LNCAP (cell line): ENCODE measurements at regions not wholly inside any gene's neighbourhood (a gene's known extent, or its start where the extent isn't known, plus 50 kb on each side); places are given as distances from the start of the nearest gene placed in this dataset.
A peak's percentile ranks its signal among the peaks of the same experiment; 100 is the strongest.

Experiments used
- TF ChIP-seq, protein P1 (sequence below): fragments of 450-650 bp; IDR thresholded peaks from 2 replicates; pipeline ENCODE4 v1.5.1; 2017; ENCODE audit warnings: mild to moderate bottlenecking

DNA sequence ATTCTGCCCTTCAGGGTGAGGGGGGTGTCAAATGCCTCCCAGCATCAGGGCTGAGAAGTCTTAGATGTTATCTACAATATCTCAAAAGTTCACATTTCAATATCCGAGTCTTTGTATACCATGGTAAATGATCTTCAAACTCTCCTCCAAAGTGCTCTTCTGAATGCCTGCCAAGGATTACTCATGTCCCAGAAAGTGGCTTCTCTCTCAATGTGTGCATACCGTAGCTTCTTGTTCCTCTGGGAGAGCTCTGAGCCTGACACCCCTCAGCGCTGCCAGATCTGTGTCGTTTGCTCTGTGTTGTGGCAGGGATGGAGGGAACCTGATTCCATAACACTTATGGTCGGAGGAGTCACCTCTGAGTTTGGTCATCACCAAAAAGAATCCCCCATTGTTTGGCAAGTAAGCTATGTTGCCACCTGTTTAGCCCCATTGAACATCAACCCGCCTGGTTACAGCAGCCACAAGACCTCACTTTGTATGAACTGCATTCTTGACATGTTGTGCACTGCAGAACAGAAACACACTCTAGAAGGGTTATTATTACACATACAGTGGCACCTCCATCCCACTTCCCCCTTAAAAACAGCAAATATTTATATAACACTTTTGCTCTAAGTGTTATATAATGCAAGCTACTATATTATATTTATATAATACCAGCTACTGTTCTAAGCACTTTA, 163.1 kb upstream of the MIR17HG start:
- TF ChIP-seq, protein P1, sequence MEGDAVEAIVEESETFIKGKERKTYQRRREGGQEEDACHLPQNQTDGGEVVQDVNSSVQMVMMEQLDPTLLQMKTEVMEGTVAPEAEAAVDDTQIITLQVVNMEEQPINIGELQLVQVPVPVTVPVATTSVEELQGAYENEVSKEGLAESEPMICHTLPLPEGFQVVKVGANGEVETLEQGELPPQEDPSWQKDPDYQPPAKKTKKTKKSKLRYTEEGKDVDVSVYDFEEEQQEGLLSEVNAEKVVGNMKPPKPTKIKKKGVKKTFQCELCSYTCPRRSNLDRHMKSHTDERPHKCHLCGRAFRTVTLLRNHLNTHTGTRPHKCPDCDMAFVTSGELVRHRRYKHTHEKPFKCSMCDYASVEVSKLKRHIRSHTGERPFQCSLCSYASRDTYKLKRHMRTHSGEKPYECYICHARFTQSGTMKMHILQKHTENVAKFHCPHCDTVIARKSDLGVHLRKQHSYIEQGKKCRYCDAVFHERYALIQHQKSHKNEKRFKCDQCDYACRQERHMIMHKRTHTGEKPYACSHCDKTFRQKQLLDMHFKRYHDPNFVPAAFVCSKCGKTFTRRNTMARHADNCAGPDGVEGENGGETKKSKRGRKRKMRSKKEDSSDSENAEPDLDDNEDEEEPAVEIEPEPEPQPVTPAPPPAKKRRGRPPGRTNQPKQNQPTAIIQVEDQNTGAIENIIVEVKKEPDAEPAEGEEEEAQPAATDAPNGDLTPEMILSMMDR, result no peak

DNA sequence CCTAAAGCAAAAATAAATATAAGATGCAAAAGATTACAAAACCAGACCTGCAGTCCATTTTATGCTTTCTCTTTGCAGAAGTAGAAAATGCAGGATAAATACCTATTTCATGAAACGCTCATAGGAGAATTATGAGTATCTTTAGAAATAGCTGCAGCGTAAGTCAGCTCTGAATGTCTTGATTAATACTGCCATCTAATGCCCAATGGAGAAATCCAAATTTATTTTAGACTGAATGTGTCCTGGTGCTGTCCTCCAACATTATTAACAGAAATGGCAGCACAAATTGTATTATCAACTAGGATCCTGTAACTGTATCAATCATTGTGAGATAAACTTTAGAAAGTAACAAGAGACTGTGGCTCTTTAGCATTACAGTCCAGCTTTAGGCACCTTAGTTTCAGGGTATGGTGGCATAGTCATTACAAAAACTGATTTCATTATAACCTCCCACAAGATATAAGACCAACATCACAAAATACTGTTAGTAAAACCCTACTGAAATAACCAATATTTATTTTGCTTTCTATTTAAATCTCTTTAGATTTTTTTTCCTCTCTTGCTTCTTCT, 162.1 kb upstream of the MIR17HG start:
- TF ChIP-seq, protein P1, result peak; percentile 55

DNA sequence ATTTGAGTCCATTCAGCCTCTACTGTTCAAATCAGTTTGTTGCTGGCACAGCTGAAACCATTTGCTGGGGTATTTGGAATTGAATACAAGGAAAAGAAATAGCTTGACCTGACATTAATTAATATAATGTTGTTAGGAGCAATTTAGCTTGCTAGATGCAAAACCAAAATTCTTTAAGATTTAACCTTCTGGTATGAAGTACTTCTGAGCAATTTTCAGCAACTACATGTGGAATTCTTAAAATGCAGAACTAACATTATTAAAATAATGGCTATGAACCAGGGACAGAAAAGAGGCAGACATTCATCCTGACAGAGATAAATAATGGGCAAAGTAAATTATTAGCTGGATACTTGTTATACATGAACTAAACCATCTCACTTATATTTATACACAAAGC, 160.0 kb upstream of the MIR17HG start:
- TF ChIP-seq, protein P1, result no peak

DNA sequence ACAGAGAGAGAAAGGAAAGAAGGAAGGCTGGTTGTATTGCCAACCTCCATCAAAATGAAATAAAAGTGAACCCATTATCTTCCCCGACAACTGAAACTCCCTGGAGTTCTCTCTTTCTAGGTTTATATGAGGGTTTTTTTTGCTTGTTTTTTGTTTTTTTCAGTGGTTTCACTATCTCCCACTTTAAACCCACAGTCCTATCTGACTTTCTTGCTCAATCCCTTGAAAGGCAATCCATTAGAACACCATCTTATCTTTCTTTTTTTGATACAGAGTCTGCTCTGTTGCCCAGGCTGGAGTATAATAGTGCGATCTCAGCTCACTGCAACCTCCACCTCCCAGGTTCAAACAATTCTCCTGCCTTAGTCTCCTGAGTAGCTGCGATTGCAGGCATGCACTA, 158.0 kb upstream of the MIR17HG start:
- TF ChIP-seq, protein P1, result no peak

DNA sequence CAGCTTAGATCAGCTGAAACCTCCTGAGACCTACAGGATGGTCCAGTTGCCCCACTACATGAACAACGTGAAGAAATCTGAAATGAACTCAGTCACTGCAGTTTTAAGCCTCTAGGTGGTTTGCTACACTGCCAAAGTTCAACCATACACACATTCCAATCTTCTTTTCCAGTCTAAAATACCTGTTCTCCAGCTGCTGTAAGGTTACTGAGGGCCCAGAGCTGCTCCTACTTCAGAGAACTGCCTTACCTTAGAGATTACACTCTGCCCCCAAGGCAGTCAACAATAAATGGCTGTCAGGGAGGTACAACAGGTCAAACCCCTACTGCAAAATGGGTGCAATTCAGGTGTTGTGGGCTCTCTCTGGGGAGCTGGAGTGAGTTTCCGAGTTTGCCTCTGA, 154.1 kb upstream of the MIR17HG start:
- TF ChIP-seq, protein P1, result no peak

DNA sequence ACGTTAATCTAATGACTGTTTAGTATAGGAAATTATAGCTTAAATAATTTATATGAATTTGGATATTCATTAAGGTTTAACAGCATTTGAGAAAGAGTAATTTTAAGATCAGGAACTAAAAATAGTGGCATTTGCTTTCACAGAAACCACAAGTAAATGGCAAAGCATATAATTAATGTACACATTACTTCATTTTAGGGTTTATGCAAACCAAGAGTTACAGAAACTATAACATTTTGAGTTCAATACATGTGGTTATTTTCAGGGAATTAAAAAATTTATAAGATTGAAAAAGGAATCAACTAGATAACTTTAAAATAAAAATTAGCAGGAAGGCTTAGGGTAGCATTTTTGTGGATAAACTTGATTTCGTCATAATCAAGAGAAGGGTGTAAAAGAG, 151.7 kb upstream of the MIR17HG start:
- TF ChIP-seq, protein P1, result no peak

DNA sequence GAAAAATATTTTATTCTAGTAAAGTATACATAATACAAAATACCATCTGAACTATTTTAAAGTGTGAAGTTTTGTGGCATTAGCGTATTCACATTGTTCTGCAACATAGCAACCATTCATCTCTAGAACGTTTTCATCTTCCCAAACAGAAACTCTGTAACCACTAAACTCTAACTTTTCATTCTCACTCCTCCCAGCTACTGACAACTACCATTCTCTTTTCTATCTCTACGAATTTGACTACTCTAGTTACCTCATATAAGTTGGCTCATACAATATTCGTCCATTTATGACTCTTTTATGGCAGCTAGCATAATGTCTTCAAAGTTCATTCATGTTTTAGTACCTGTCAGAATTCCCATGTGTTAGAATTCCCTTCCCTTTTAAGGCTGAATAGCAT, 150.5 kb upstream of the MIR17HG start:
- TF ChIP-seq, protein P1, result no peak

DNA sequence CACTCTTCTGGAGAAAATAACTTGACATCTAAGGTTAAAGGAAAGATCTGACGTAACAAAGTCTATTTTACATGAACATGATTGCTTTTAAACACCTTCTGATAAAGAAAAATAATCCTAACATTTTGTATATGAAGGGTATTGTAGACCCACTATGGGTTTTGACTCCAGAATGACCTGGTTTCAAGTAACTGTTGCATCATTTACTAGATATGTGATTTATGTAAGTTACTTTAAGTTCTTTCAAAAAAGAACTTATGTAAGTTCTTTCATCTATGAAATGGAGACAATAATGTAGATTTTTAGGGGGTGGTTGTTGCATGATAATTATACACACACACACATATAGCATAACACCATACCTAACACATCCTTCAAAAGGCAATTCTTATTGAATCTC, 147.6 kb upstream of the MIR17HG start:
- TF ChIP-seq, protein P1, result no peak
